Activated CD8-positive, alpha-beta T cell treated with anti-CD3 and anti-CD28 coated beads for 36 hours (primary cell): ENCODE measurements at regions not wholly inside any gene's neighbourhood (a gene's known extent, or its start where the extent isn't known, plus 50 kb on each side); places are given as distances from the start of the nearest gene placed in this dataset.

Experiments
- ATAC-seq: fragments of 200-7000 bp; cut with Tn5 transposase; one replicate; pipeline ENCODE4 v1.10.0; 2021; ENCODE audit warnings: mild to moderate bottlenecking, moderate library complexity
- CTCF ChIA-PET: fragments of 350-600 bp; sonication (Branson Sonifier 250); formaldehyde crosslinking; loops from one replicate; lab custom pipeline; 2021; ENCODE audit warnings: antibody characterized with exemption; lab: Charles Lee
- POLR2A ChIA-PET: fragments of 350-600 bp; sonication (Branson Sonifier 250); formaldehyde crosslinking; loops from one replicate; lab custom pipeline; 2021; ENCODE audit warnings: antibody characterized with exemption; lab: Charles Lee
- DNase-seq: peaks from one replicate; pipeline ENCODE4 v3.0.0-alpha.2; 2020
- H3K27ac Mint-ChIP-seq: one replicate; pipeline ENCODE4 v1.8.0; 2021; ENCODE audit warnings: mild to moderate bottlenecking, mixed read lengths
- H3K27me3 Mint-ChIP-seq: one replicate; pipeline ENCODE4 v1.8.0; 2021; ENCODE audit warnings: mixed read lengths
- H3K36me3 Mint-ChIP-seq: one replicate; pipeline ENCODE4 v1.8.0; 2021; ENCODE audit warnings: low read depth, mixed read lengths
- H3K4me1 Mint-ChIP-seq: one replicate; pipeline ENCODE4 v1.8.0; 2021; ENCODE audit warnings: low read depth, mixed read lengths
- H3K4me3 Mint-ChIP-seq: one replicate; pipeline ENCODE4 v1.8.0; 2021; ENCODE audit warnings: mild to moderate bottlenecking, moderate library complexity, mixed read lengths
- H3K9me3 Mint-ChIP-seq: one replicate; pipeline ENCODE4 v1.8.0; 2021; ENCODE audit warnings: mixed read lengths
- CTCF ChIP-seq: fragments of 200-600 bp; IDR thresholded peaks from one replicate; pipeline ENCODE4 v1.8.0; 2022; ENCODE audit warnings: antibody characterized with exemption, mild to moderate bottlenecking
- intact Hi-C: fragments of 100-400 bp; cut with micrococcal nuclease; formaldehyde crosslinking; loops from one replicate; pipeline ENCODE4 v1.10.0; 2022

GRCh38 chr2:221216636-221217035, 355.5 kb downstream of the EPHA4 start:
- no peaks in the 10 kb centered on the region for H3K4me1 Mint-ChIP-seq
- intact Hi-C loops, result no loop called here
- no peak overlapping the region for H3K4me3 Mint-ChIP-seq
- CTCF ChIA-PET, result no interaction called here
- H3K27me3 Mint-ChIP-seq, result no peaks in the 10 kb centered on the region
- DNase-seq (no peak), ATAC-seq (no peak)
- no peaks in the 10 kb centered on the region for H3K9me3 Mint-ChIP-seq
- POLR2A ChIA-PET, result no interaction called here
- no peak for TF ChIP-seq CTCF
- H3K27ac Mint-ChIP-seq, result no peak overlapping the region
- H3K36me3 Mint-ChIP-seq, result no peaks in the 10 kb centered on the region

- Mint-ChIP-seq H3K9me3 (no peaks in the 10 kb centered on the region), H3K36me3 (no peaks in the 10 kb centered on the region), H3K4me1 (no peaks in the 10 kb centered on the region), H3K27me3 (peaks cover 2% of the 10 kb centered on the region), H3K4me3 (no peak overlapping the region), H3K27ac (no peak overlapping the region)
- POLR2A ChIA-PET, result no interaction called here
- intact Hi-C loops, result no loop called here
- TF ChIP-seq CTCF, result no peak
- no peak for ATAC-seq
- CTCF ChIA-PET, result no interaction called here
- no peak for DNase-seq
Measured at GRCh38 chr2:221225752-221226151, 346.4 kb downstream of the EPHA4 start.

- Mint-ChIP-seq H3K9me3 (no peaks in the 10 kb centered on the region), H3K4me1 (no peaks in the 10 kb centered on the region), H3K27me3 (no peaks in the 10 kb centered on the region), H3K4me3 (no peak overlapping the region), H3K36me3 (no peaks in the 10 kb centered on the region), H3K27ac (no peak overlapping the region)
- ATAC-seq (no peak), DNase-seq (no peak)
- TF ChIP-seq CTCF, result no peak
- CTCF ChIA-PET, result no interaction called here
- POLR2A ChIA-PET, result no interaction called here
- intact Hi-C loops, result no loop called here
Measured at GRCh38 chr2:221228214-221228769, 343.8 kb downstream of the EPHA4 start.

- ChIA-PET CTCF (no interaction called here), POLR2A (no interaction called here)
- H3K9me3 Mint-ChIP-seq, result no peaks in the 10 kb centered on the region
- no peak overlapping the region for H3K4me3 Mint-ChIP-seq
- H3K4me1 Mint-ChIP-seq, result no peaks in the 10 kb centered on the region
- no peaks in the 10 kb centered on the region for H3K36me3 Mint-ChIP-seq
- no peak for ATAC-seq
- H3K27me3 Mint-ChIP-seq, result no peaks in the 10 kb centered on the region
- H3K27ac Mint-ChIP-seq, result no peak overlapping the region
- intact Hi-C loops, result no loop called here
- no peak for TF ChIP-seq CTCF
- DNase-seq, result no peak
Measured at GRCh38 chr2:221229099-221229498, 343.0 kb downstream of the EPHA4 start.

- no peak overlapping the region for H3K27ac Mint-ChIP-seq
- ATAC-seq (no peak), DNase-seq (no peak)
- H3K4me3 Mint-ChIP-seq, result no peak overlapping the region
- H3K27me3 Mint-ChIP-seq, result no peaks in the 10 kb centered on the region
- no peaks in the 10 kb centered on the region for H3K4me1 Mint-ChIP-seq
- TF ChIP-seq CTCF, result no peak
- ChIA-PET POLR2A (no interaction called here), CTCF (no interaction called here)
- no peaks in the 10 kb centered on the region for H3K9me3 Mint-ChIP-seq
- intact Hi-C loops, result no loop called here
- H3K36me3 Mint-ChIP-seq, result no peaks in the 10 kb centered on the region
Measured at GRCh38 chr2:221231511-221231910, 340.6 kb downstream of the EPHA4 start.
